Body of pancreas (tissue), 4 donors: ENCODE measurements at regions not wholly inside any gene's neighbourhood (a gene's known extent, or its start where the extent isn't known, plus 50 kb on each side); places are given as distances from the start of the nearest gene placed in this dataset.

Experiments
- POLR2A ChIP-seq, 3 donors: fragments of 450-650 bp; IDR thresholded peaks; one replicate each; pipeline ENCODE4 v1.6.1; 2016; ENCODE audit warnings: antibody characterized with exemption in 3 of 3, mild to moderate bottlenecking in 2 of 3
- TF ChIP-seq, protein P1 (sequence below), 7 experiments: fragments of 450-650 bp in 4 of 7; fragments of 200-600 bp in 3 of 7; sonication (generic) in 3 of 7; IDR thresholded peaks; one replicate each; pipeline ENCODE4 v1.5.1; 2016 to 2019; ENCODE audit warnings: antibody characterized with exemption in 7 of 7

GRCh38 chr10:56632537-56632936 is 271.5 kb upstream of the ZWINT start:
- TF ChIP-seq, protein P1, sequence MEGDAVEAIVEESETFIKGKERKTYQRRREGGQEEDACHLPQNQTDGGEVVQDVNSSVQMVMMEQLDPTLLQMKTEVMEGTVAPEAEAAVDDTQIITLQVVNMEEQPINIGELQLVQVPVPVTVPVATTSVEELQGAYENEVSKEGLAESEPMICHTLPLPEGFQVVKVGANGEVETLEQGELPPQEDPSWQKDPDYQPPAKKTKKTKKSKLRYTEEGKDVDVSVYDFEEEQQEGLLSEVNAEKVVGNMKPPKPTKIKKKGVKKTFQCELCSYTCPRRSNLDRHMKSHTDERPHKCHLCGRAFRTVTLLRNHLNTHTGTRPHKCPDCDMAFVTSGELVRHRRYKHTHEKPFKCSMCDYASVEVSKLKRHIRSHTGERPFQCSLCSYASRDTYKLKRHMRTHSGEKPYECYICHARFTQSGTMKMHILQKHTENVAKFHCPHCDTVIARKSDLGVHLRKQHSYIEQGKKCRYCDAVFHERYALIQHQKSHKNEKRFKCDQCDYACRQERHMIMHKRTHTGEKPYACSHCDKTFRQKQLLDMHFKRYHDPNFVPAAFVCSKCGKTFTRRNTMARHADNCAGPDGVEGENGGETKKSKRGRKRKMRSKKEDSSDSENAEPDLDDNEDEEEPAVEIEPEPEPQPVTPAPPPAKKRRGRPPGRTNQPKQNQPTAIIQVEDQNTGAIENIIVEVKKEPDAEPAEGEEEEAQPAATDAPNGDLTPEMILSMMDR (IDR thresholded peaks at IDR 0.05), result no peak
- no peak for TF ChIP-seq POLR2A (IDR thresholded peaks at IDR 0.05)
